ENCODE measurements at regions not wholly inside any gene's neighbourhood (a gene's known extent, or its start where the extent isn't known, plus 50 kb on each side); places are given as distances from the start of the nearest gene placed in this dataset.

DNA sequence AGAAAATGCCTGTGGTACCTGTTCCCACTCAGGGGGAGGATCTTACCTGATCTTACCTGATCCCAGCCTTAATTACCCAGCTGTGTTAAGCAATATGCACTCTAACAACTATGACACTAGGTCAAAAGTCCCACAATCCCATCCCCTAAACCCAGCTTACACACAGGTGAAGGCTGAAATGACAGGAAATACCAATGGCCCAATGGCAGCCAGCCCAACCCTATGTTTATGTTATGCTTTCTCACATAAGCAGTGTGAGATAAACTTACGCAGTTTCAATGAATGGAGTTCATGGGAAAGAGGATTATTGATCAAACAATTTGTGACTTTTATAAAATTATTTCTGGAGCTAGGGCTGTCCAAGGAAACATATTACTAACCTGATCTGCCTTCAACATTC, 91.9 kb downstream of the GPAM start:
- FAIRE-seq (no peak), DNase-seq (ENCODE audit: low read depth, low spot score) (no peak)
- H3K79me2 ChIP-seq (ENCODE audit: control insufficient read depth, insufficient read depth, low read length): no peaks in the 10 kb centered on the region
- dilution Hi-C loops (cut with MboI; ENCODE audit: extremely low pct_ligation_motif_present, low sequenced_read_pairs): no loop called here
- H3K27ac ChIP-seq (ENCODE audit: insufficient read depth, low read depth, low read length): no peak overlapping the region
- no peaks in the 10 kb centered on the region for H3K9me1 ChIP-seq (replicated peaks; ENCODE audit: control insufficient read depth, extremely low read depth, insufficient read depth, low read length)
- H3K9me3 ChIP-seq (replicated peaks; ENCODE audit: control insufficient read depth, insufficient read depth, low read length): no peaks in the 10 kb centered on the region
- H3K4me3 ChIP-seq (replicated peaks in 1 of 3; ENCODE audit: insufficient read depth in 1 of 3, low read depth in 1 of 3, low read length in 3 of 3): no peak overlapping the region
- H3K27me3 ChIP-seq (ENCODE audit: control insufficient read depth in 2 of 2, insufficient read depth in 2 of 2, low read length in 2 of 2): no peaks in the 10 kb centered on the region
- H2AFZ ChIP-seq (ENCODE audit: low read depth, low read length): no peak overlapping the region
- TF ChIP-seq POLR2A (IDR thresholded peaks at IDR 0.05; ENCODE audit: low read depth, low read length): no peak
- TF ChIP-seq, protein P1, sequence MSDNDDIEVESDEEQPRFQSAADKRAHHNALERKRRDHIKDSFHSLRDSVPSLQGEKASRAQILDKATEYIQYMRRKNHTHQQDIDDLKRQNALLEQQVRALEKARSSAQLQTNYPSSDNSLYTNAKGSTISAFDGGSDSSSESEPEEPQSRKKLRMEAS (IDR thresholded peaks at IDR 0.05; ENCODE audit: insufficient read depth, insufficient read length): no peak
- TF ChIP-seq JUN (IDR thresholded peaks at IDR 0.05; ENCODE audit: borderline replicate concordance, insufficient read depth, insufficient read length, low read depth): no peak
- TF ChIP-seq MYC (IDR thresholded peaks at IDR 0.05; ENCODE audit: low read depth, low read length): no peak
- TF ChIP-seq EZH2 (IDR thresholded peaks at IDR 0.05; ENCODE audit: borderline replicate concordance, low read depth, low read length, severe bottlenecking): no peak
- TF ChIP-seq GATA2 (IDR thresholded peaks at IDR 0.05; ENCODE audit: insufficient read depth, insufficient read length, low read depth, low read length): no peak
- TF ChIP-seq, protein P2, sequence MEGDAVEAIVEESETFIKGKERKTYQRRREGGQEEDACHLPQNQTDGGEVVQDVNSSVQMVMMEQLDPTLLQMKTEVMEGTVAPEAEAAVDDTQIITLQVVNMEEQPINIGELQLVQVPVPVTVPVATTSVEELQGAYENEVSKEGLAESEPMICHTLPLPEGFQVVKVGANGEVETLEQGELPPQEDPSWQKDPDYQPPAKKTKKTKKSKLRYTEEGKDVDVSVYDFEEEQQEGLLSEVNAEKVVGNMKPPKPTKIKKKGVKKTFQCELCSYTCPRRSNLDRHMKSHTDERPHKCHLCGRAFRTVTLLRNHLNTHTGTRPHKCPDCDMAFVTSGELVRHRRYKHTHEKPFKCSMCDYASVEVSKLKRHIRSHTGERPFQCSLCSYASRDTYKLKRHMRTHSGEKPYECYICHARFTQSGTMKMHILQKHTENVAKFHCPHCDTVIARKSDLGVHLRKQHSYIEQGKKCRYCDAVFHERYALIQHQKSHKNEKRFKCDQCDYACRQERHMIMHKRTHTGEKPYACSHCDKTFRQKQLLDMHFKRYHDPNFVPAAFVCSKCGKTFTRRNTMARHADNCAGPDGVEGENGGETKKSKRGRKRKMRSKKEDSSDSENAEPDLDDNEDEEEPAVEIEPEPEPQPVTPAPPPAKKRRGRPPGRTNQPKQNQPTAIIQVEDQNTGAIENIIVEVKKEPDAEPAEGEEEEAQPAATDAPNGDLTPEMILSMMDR (IDR thresholded peaks at IDR 0.05; ENCODE audit: extremely low read depth in 1 of 2, insufficient read depth in 1 of 2, low read depth in 1 of 2, low read length in 2 of 2): no peak
- no peak for TF ChIP-seq FOS (IDR thresholded peaks at IDR 0.05; ENCODE audit: borderline replicate concordance, insufficient read depth, low read length)
- TF ChIP-seq POLR2AphosphoS5 (IDR thresholded peaks at IDR 0.05; ENCODE audit: insufficient read depth, low read depth, low read length): no peak
- CTCF ChIA-PET: no interaction called here
- H3K4me1 ChIP-seq (ENCODE audit: control insufficient read depth, extremely low read depth, insufficient read depth, low read length): no peaks in the 10 kb centered on the region
- no peak overlapping the region for H3K9ac ChIP-seq (replicated peaks; ENCODE audit: extremely low read depth, insufficient read depth, low read length)
- no peaks in the 10 kb centered on the region for H3K36me3 ChIP-seq (ENCODE audit: control insufficient read depth in 2 of 2, extremely low read depth in 1 of 2, insufficient read depth in 2 of 2, low read length in 2 of 2)
- POLR2A ChIA-PET: no interaction called here
- no TSS peak for BruUV-seq (replicated peaks)
- no peak overlapping the region for H3K4me2 ChIP-seq (ENCODE audit: insufficient read depth, low read length)
- no peaks in the 10 kb centered on the region for H4K20me1 ChIP-seq (replicated peaks; ENCODE audit: control insufficient read depth, extremely low read depth, insufficient read depth, low read length)
- intact Hi-C loops (cut with micrococcal nuclease): no loop called here

Measured in endothelial cell of umbilical vein (primary cell).